Right renal cortex interstitium (tissue), 3 donors: ENCODE measurements at regions not wholly inside any gene's neighbourhood (a gene's known extent, or its start where the extent isn't known, plus 50 kb on each side); places are given as distances from the start of the nearest gene placed in this dataset.
"Not testable (repeated sequence)": the region's sequence is repeated elsewhere in the genome, so short reads cannot be mapped to it uniquely, and the experiment has no call there.

Experiments used
- DNase-seq, 3 donors: peaks; one replicate each; pipeline ENCODE4 v3.0.0-alpha.2; 2013; ENCODE audit warnings: low read depth in 3 of 3, low spot score in 2 of 3

DNA sequence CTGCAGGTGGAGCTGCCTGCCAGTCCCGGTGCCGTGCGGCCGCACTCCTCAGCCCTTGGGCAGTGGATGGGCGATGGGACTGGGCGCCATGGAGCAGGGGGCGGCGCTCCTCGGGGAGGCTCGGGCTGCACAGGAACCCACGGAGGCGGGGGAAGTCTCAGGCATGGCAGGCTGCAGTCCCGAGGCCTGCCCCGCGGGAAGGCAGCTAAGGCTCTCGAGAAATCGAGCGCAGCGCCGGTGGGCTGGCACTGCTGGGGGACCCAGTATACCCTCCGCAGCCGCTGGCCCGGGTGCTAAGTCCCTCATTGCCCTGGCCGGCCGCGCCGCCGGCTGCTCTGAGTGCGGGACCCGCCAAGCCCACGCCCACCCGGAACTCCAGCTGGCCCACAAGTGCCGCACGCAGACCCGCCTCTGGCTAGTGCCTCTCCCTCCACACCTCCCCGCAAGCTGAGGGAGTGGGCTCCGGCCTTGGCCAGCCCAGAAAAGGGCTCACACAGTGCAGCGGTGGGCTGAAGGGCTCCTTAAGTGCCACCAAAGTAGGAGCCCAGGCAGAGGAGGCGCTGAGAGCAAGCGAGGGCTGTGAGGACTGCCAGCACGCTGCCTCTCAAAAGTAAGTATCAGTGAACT lies 875.8 kb downstream of the LRFN5 start:
- not testable (repeated sequence) for DNase-seq

DNA sequence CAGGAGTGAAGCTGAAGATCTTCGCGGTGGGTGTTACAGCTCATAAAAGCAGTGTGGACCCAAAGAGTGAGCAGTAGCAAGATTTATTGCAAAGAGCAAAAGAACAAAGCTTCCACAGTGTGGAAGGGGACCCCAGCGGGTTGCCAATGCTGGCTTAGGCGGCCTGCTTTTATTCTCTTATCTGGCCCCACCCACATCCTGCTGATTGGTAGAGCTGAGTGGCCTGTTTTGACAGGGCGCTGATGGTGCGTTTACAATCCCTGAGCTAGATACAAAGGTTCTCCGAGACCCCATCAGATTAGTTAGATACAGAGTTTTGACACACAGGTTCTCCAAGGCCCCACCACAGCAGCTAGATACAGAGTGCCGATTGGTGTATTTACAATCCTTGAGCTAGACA lies 875.0 kb downstream of the LRFN5 start:
- DNase-seq, result not testable (repeated sequence)

DNA sequence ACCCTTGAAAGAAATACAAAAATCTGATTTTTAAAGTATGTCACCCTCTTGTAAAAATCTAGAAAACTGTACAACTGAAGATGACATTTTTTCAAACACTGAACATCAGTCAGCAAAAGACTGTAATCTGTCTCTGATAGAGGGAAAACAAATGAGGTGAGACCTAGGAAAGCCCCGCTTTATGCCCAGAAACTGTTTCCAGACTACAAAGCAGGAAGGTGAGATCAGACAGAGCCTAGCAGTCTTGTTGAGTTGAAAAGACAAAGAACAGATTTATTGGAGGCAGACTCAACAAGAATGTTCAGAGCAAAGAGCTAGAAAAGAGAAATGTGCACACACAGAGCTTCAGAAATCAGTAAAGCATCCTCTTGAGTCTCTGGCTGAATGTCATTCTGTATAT lies 873.6 kb downstream of the LRFN5 start:
- DNase-seq, result no peak

DNA sequence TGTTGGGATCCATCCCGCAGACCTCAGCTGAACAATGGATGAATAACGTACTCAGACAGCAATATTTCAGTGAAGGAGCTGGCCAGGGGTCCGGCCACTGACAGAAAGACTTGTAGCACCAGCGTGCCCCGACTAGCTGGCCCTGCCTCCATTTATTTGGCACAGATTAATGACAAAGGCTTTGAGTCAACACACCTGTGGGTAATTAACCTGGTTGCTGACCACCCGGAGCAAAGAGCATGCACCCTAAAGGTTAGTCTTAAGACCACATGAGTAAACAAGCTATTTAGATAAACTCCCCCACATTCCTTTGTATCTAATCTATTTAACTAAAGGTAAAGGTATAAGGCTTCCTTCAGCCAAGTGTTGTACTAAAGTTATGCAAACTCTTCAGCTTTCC lies 868.6 kb downstream of the LRFN5 start:
- no peak for DNase-seq

DNA sequence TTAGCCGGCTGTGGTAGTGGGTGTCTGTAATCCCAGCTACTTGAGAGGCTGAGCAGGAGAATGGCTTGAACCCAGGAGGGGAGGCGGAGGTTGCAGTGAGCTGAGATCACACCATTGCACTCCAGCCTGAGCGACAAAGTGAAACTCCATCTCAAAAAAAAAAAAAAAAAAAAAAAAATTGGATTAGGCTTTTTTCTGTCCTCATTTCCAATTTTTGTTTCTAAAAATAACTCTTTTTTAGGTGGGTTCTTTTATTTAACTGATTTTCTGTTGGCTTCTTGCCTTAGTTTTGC lies 863.7 kb downstream of the LRFN5 start:
- DNase-seq, result no peak

DNA sequence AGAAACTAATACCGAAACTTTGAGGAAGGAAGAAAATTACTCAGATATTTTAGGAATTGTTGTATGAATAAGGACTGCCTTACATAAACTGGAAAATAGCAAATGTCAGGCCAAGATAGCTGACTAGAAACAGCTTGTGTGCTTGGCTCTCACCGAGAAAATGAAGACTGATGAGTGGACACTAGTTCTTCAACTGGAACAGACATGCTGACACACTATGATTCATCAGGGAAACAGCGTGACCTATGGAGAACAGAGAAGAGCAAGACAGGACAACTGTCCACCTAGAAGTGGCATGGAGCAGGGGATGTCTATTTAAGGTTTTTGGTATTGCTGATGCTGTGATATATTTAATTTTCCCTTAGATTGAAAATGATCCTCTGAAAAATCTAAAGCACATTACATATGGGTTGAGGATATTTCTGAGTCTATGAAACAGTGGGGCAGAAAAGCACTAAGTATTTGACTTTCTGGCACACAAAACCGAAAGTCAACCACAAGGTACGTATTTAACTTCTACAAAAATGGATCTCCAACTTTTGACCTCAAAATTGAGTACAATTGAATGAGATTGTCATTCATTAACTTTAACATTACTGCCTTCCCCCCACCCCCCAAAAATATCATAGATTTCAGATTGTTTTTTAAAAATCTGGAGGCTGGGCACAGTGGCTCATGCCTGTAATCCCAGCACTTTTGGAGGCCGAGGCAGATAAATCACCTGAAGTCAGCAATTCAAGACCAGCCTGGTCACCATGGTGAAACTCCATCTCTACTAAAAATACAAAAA lies 863.2 kb downstream of the LRFN5 start:
- no peak for DNase-seq

DNA sequence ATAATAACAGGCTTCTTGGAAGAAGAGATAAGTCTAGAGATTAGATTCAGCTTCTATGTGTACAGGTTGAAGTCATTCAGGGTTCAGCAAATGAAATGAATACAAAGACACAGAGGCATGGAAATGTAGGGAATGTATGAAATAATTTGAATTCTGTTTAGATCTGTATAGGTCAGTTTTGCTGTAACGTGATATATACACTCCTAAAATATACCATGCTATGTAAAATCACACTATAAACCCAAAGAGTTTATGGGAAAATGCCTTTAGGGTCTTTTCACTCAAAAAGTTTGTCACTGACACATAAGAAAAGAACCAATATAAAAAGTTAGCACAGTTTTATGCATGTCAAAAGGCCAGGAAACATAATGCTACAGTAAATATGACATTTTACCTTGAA lies 854.0 kb downstream of the LRFN5 start:
- no peak for DNase-seq

DNA sequence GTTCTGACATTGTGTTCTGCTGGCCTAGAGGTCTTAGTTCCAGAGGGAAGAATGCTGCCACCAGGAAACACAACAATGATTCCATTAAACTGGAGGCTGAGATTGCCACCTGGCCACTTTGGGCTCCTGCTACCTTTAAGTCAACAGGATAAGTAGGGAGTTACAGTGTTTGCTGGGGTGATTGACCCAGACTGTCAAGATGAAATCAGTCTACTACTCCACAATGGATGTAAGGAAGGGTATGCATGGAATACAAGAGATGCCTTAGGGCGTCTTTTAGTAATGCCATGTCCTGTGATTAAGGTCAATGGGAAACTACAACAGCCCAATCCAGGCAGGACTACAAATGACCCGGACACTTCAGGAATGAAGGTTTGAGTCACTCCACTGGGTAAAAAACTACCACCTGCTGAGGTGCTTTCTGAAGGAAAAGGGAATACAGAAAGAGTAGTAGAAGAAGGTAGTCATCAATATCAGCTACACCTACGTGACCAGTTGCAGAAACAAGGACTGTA lies 852.6 kb downstream of the LRFN5 start:
- no peak for DNase-seq

DNA sequence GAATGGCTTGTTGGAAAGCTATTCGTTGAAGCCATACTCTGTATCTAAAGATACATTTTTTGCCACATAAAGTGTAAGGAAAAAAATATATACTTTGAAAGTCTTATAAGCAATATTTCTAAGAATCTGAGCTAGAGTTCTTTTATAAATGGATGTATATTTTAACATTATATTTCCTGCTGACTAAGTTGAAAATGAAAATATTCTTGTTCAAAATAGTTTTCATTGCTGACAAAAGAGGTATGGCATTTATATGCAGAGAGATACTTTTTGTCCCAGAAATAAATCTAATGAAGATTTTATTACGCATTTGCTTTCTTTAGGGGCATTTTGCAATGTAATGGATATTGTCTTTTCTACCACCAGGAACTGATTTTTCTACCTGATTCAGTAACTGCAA lies 834.9 kb downstream of the LRFN5 start:
- DNase-seq, result no peak

DNA sequence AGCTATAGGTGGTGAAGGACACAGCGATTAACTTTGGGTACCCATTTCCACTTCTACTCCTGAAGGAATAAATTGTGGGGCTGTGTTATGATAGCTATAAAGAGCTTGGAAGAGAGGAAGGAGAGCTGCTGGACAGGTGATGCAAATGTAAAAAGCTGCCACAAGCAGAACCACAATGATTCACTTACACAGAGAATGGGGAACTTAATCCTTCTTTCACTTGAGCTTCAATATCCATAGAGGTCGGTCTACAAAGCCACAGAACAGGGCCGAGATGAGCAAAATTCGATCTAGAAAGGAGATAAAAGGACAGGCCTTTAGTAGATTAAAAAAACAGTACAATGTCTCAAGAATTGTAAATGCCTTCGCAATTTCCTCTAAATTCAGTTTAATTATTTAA lies 831.1 kb downstream of the LRFN5 start:
- DNase-seq, result no peak

DNA sequence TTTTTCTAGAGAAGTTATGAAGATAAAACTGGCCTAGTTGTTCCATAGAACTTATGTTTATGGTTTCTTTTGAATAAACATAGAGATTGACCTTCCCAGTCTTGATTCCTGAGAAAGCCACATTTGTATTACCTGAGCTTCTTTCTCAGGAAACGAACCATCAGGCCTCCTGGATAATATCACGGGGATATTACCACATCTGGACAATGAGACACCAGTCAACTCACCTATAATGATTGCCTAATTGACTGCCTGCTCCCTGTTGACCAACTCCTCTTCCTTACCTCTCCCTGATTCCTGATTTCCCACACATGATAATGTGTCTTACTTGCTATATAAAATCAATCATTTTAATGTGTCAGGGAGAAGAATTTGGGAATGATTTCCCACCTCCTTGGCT lies 822.7 kb downstream of the LRFN5 start:
- no peak for DNase-seq

DNA sequence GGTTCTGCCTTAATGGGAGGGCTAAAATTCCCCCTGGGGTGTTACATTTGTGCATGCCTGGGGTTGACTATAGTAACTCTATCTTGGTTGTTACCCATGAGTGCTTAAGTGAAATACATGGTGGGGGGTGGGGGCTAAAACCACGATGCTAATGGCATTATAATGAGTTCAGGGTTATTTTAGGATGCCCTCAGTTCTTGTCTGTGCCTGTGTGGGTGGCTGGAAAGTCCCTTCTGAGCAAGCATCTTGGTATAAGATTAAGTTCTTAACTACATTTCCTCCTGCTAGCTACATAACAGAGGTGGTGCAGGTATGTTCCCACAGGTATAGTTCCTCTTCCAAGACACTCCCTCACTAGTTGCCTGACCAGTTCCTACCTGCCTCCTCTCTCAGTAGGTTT lies 822.3 kb downstream of the LRFN5 start:
- DNase-seq, result no peak

DNA sequence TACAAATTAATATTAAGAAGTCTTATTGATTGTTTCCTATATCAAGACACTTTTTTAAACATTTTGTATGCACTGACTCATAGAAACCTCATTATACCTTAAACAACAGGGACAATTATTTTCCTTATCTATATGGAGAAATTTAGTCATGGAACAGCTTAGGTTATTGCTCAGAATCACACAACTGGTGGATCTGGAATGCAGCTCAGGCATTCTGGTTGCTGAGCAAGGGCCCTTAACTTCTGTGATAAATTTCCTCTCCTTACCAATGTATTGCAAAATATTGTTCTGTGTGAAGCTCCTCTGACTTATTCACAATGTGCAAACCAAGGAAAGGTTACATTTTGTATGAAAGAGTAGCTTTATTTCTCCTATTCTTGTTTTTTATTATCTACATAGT lies 817.8 kb downstream of the LRFN5 start:
- DNase-seq, result no peak

DNA sequence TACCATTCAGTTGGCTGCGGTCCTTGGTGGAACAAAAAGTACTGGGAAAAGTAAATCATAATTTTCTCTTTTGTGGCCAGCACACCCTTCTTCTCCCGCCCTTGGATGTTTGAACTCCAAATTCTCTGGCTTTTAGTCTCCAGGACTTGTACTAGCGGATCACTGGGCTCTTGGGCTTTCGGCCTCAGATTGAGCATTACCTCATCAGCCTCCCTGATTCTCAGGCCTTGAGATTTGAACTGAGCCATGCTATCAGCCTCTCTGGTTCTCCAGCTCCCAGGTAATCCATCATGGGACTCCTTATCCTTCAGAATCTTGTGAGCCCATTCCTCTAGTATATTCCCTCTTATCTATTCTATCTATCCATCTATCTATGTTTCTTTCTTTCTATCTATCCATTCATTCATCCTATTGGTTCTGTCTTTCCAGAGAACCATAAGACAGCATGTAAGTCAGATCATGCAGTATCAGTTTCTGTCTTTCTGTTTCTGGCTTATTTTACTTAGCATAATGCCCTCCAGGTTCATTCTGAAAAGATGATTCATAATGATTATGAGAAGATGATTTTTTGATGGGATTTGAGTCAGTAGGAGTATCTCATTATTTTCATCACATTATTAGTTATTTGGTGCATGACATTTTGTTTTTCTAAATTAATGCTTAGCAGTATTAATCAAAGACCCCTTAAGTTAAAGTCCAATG lies 814.9 kb downstream of the LRFN5 start:
- no peak for DNase-seq

DNA sequence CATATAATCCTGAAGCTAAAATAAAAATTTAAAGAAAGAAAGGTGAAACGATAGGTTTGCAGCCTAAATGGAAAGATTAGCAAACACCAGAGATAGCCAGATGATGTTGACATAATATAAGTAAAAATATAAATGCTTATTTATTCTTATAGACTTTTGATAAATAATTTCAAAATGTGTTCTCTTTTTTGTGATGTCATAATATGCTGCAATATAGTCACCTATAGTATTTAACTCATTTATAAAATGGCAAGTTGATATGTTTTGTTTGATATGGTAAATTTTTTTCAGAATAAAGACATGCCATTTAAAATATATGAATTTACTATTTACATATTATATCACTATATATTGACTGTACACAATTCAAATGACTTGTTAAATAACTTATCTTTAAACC lies 813.4 kb downstream of the LRFN5 start:
- no peak for DNase-seq

DNA sequence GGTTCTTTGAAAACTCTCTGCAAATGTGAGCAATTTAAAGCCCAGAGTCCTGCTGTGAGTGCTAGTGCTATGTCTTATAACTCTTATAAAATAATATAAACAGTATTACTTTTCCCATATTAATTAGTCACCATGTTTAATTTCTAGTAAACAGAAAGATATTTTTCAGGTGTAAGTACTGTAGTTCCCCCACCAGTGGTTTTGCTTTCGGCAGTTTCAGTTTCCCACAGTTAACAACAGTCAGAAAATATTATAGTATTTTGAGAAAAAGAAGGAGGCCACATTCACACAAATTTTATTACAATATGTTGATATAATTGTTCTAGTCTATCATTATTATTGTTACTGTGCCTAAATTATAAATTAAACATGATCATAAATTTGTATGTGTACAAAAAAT lies 800.5 kb downstream of the LRFN5 start:
- DNase-seq, result no peak

DNA sequence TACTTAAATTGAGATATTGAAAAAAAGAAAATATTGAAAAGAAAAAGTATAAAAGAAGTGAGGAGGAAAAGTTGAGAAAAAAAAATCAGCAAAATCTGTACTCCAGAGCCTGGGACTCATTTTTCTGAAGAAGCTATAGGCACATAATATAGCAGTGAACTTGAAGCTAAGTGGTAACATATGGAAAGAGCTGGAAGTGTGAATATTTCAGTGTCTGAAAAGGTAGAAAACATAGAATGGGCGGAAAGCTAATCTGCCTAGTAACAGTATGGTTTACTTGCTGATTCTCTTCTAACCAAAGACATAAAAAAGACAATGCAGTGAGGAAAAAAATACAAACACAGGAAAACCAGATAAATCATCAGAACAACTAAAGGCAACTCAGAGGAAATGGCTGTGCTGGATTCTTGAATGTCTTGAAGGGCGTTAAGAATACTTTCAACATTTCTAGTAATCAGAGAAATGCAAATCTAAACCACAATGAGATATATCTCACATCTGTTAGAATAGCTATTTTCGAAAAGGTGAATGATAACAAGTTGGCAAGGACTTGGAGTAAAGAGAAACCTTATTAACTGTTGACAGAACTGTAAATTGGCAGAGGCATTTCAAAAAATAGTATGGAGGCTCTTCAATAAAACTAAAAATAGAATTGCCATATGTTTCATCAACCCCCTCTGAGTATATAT lies 784.6 kb downstream of the LRFN5 start:
- DNase-seq, result no peak

DNA sequence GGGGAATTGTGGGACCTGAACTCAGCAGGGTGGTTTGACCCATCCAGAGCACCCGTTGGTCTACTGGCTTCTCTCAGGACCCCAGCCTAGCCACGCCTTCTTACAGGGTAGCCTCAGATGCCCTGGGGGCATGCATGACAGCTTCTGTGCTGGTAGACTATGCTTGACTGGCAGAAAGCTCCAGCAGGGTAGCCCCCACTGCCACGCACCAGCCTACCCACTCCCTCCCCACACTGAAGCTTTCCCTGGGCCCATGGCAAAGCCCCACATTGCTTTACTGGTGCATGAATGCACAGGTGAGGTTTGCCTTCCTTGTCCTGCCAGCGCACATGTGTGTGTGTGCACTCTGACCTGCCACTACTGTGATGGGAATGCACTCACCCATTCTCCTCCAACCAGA lies 772.2 kb downstream of the LRFN5 start:
- DNase-seq, result no peak

DNA sequence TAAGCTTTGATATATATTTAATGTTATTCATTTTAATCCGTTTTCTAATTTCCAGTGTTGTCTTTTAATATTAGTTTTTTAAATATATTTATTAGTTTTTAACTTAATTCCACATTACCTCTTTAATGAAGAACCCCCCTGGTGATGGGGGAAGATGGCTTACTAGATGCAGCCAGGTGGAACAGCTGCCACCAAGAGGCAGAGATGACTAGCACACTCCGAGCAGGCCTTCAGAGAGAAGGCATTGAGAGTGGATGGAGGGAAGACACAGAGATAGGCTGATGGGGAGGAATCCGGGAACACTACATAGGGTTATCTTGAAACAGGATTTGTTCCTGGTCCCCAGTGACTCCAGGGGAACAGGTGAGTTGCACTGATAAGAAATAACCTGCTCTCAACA lies 771.6 kb downstream of the LRFN5 start:
- DNase-seq, result no peak

DNA sequence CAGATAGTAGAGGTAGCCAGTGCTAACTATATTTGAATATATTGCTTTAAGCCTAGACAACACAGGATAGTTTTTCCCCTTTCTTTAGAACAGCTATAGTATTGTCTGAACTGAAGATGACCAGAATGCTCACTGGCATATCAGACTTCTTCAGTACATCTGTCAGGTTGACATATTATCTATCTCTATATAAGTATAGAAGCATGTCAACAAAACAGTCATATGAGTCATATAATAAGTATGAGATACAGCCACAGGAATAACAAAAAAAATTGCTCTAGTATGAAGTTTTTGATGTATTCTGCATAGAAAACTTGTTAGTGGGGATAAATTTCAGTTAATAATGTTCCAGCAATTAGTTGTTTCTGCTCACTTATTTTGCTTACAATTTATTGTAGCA lies 767.7 kb downstream of the LRFN5 start:
- no peak for DNase-seq

DNA sequence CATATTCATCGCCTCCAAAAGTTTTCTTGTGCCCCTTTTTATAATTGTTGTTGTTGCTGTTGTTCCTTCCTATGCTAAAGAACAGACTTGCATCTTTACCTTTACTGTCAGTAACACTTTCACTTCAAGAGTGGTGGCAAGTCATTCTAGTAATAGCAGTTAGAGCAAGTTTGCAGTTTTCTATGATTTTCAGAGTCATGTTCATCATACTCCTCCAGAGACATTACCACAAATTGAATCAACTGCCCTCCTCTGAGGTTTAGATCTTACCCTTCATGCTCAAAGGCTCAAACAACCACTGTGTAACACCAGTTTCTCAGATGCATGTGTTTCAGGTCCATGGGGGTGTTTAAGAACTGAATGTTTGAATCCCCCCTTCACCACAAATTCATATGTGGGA lies 763.4 kb downstream of the LRFN5 start:
- no peak for DNase-seq
